ENCODE measurements at regions not wholly inside any gene's neighbourhood (a gene's known extent, or its start where the extent isn't known, plus 50 kb on each side); places are given as distances from the start of the nearest gene placed in this dataset.

DNA sequence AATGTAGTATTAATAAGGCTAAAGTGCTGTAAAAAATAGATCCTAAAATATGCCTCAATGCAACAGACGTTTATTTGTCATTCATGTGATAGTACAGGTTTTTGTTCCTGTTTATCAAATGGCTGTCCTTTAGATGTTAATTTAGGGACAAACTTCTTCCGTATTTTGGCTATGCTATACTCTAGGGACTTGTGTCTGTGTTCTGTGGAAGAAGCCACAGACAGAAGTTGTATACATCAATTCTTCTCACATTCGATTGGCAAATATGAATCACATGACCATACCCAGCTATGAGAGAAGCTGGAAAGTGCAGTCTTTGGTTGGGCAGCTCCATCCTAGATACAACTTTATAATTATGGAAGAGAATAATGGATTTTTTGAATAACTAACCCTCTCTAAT is 232.7 kb upstream of the SNX7 start:
- Histone ChIP-seq H3K9ac (ENCODE audit: low read depth, low read length) (no peak overlapping the region), H3K27ac (ENCODE audit: low read depth, low read length) (no peak overlapping the region), H3K27me3 (ENCODE audit: control insufficient read depth, insufficient read depth, low read length) (no peaks in the 10 kb centered on the region), H3K9me3 (ENCODE audit: control insufficient read depth, insufficient read depth, low read length) (no peaks in the 10 kb centered on the region), H3K4me1 (ENCODE audit: control insufficient read depth, insufficient read depth, low read length) (0 out of 2 replicates have a peak, but pooled peaks cover 2% of the 10 kb centered on the region), H3K36me3 (ENCODE audit: control insufficient read depth, insufficient read depth, low read length) (no peaks in the 10 kb centered on the region), H3K4me3 (ENCODE audit: low read depth, low read length) (no peak overlapping the region)

DNA sequence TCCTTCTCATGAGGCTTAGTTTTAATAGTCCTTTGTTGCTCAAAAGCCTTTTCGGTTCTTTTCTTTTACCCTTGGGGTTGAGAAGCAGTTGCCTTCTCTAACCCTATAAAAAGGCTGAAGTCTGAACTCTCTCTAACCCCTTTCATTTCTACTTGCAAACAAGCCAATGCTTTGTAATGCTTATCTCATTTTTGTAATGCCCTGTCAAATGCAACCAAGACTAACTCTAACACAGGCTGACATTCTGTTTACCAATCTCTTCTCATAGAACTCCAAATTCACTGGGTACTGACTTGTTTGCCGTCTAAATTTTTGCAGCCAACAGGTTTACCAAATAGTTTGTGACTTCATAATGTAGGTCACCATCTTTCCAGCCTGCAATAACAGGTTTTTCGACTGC is 233.9 kb upstream of the SNX7 start:
- no peak overlapping the region for H3K4me3 ChIP-seq (ENCODE audit: low read depth, low read length)
- no peak overlapping the region for H3K27ac ChIP-seq (ENCODE audit: low read depth, low read length)
- H3K4me1 ChIP-seq (ENCODE audit: control insufficient read depth, insufficient read depth, low read length), result 0 out of 2 replicates have a peak, but pooled peaks cover 2% of the 10 kb centered on the region
- no peaks in the 10 kb centered on the region for H3K36me3 ChIP-seq (ENCODE audit: control insufficient read depth, insufficient read depth, low read length)
- H3K27me3 ChIP-seq (ENCODE audit: control insufficient read depth, insufficient read depth, low read length), result no peaks in the 10 kb centered on the region
- no peak overlapping the region for H3K9ac ChIP-seq (ENCODE audit: low read depth, low read length)
- no peaks in the 10 kb centered on the region for H3K9me3 ChIP-seq (ENCODE audit: control insufficient read depth, insufficient read depth, low read length)

DNA sequence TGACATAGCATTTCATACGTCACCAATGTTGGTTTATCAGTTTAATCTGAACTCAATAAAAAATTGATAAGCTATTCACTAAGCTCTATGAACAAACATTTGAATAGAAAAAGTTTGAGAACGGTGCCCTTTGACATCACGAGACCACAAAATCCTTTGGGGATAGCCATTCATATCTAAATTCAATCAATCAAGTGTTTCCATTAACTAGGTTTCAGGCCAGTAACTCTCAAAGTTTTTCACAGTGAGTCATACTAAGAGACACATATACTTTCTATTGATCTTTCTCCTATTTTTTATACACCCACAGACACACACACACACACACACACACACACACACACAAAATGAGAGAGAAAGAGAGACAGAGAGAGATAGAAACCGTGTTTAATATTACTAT is 235.4 kb upstream of the SNX7 start:
- no peaks in the 10 kb centered on the region for H3K9me3 ChIP-seq (ENCODE audit: control insufficient read depth, insufficient read depth, low read length)
- no peak overlapping the region for H3K4me3 ChIP-seq (ENCODE audit: low read depth, low read length)
- H3K27ac ChIP-seq (ENCODE audit: low read depth, low read length), result no peak overlapping the region
- no peaks in the 10 kb centered on the region for H3K27me3 ChIP-seq (ENCODE audit: control insufficient read depth, insufficient read depth, low read length)
- H3K36me3 ChIP-seq (ENCODE audit: control insufficient read depth, insufficient read depth, low read length), result no peaks in the 10 kb centered on the region
- 0 out of 2 replicates have a peak, but pooled peaks cover 2% of the 10 kb centered on the region for H3K4me1 ChIP-seq (ENCODE audit: control insufficient read depth, insufficient read depth, low read length)
- H3K9ac ChIP-seq (ENCODE audit: low read depth, low read length), result no peak overlapping the region

DNA sequence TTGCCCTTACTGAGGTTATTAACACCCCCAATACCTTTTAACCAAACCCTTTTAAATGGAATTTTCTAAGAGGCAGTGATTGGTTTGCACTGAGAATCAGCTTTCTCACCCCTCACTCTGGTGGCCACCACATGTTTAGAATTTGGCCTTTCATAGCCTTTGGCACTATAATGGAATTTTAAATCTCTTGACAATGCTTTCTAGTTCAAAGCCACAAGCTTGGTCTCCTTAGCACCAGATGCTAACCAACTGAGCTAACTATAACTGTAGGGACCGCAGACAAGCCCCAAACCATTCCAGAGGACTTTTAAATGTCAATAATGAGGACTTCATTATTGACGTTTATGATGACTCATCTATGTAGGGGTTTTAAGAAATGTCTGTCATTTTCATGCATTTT is 238.7 kb upstream of the SNX7 start:
- Histone ChIP-seq H3K27me3 (ENCODE audit: control insufficient read depth, insufficient read depth, low read length) (no peaks in the 10 kb centered on the region), H3K9ac (ENCODE audit: low read depth, low read length) (no peak overlapping the region), H3K27ac (ENCODE audit: low read depth, low read length) (no peak overlapping the region), H3K4me3 (ENCODE audit: low read depth, low read length) (no peak overlapping the region), H3K9me3 (ENCODE audit: control insufficient read depth, insufficient read depth, low read length) (no peaks in the 10 kb centered on the region), H3K4me1 (ENCODE audit: control insufficient read depth, insufficient read depth, low read length) (0 out of 2 replicates have a peak, but pooled peaks cover under 1% of the 10 kb centered on the region), H3K36me3 (ENCODE audit: control insufficient read depth, insufficient read depth, low read length) (no peaks in the 10 kb centered on the region)

DNA sequence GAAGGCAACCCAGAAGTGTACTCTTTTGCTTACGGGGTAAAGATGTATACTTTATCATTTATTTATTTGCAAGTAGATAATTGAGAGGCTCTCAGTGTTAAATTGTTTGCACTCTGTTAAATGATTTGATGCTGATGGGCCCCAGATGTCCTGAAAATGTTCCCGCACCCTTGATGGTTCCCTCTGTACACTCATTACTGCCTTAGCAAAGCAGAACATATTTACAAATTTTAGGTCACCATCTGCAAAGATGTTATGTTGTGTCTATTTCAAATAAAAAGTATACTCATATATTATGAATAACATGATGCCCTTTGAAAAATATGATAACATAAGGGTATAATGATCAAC is 240.5 kb upstream of the SNX7 start:
- no peaks in the 10 kb centered on the region for H3K27me3 ChIP-seq (ENCODE audit: control insufficient read depth, insufficient read depth, low read length)
- H3K9me3 ChIP-seq (ENCODE audit: control insufficient read depth, insufficient read depth, low read length), result no peaks in the 10 kb centered on the region
- no peaks in the 10 kb centered on the region for H3K36me3 ChIP-seq (ENCODE audit: control insufficient read depth, insufficient read depth, low read length)
- no peak overlapping the region for H3K4me3 ChIP-seq (ENCODE audit: low read depth, low read length)
- no peaks in the 10 kb centered on the region for H3K4me1 ChIP-seq (ENCODE audit: control insufficient read depth, insufficient read depth, low read length)
- no peak overlapping the region for H3K9ac ChIP-seq (ENCODE audit: low read depth, low read length)
- H3K27ac ChIP-seq (ENCODE audit: low read depth, low read length), result no peak overlapping the region

DNA sequence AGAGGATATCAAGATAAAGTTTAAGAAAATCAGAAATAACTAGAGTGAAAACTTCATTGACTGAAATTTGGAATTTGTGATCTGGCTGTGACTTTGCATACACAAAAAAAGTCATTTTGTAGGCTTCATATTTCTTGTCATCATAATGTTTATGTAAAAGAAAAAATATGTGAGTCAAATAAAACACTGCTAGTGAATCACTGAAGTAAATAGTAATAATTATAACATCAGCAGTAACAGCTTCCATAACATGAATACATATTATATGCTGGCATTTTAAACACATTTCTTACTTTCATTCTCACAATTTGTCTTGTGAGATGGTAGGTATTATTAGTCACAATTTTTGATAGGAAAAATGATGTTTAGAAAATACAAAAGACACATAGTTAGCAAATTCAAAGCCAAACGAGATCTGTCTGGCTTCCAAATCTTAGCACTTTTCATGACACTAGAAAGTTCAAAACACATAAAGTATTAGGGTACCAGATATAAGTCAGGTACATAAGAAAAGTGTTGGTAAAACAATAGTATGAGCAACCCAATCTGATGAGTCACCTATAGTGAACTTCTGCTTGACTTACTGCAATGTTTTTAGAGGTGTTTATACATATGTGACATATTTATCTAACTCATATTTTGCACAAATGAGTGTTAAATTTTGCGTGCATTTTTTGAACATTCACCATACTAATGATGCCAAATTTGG is 241.0 kb upstream of the SNX7 start:
- H3K4me1 ChIP-seq (ENCODE audit: control insufficient read depth, insufficient read depth, low read length), result no peaks in the 10 kb centered on the region
- H3K27me3 ChIP-seq (ENCODE audit: control insufficient read depth, insufficient read depth, low read length), result no peaks in the 10 kb centered on the region
- no peaks in the 10 kb centered on the region for H3K9me3 ChIP-seq (ENCODE audit: control insufficient read depth, insufficient read depth, low read length)
- H3K4me3 ChIP-seq (ENCODE audit: low read depth, low read length), result no peak overlapping the region
- no peaks in the 10 kb centered on the region for H3K36me3 ChIP-seq (ENCODE audit: control insufficient read depth, insufficient read depth, low read length)
- H3K9ac ChIP-seq (ENCODE audit: low read depth, low read length), result no peak overlapping the region
- H3K27ac ChIP-seq (ENCODE audit: low read depth, low read length), result no peak overlapping the region

DNA sequence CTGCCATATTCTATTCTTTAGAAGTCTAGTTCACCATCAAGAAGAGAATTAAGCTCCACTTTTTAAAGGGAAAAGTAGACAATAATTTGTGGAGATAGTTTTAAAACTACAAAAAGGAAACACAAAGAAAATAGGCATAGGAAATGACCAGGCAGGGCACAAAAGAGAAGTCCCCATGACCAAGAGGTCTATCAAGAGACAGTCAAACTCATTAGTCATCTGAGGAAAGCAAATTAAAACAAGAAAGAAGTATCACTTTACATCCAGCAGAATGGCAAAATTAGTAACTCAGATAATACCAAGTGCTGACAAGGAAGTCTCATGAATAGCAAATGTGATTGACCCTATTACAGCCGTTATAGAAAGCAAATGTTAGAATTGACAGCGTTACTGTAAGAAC is 243.7 kb upstream of the SNX7 start:
- H3K27ac ChIP-seq (ENCODE audit: low read depth, low read length), result no peak overlapping the region

DNA sequence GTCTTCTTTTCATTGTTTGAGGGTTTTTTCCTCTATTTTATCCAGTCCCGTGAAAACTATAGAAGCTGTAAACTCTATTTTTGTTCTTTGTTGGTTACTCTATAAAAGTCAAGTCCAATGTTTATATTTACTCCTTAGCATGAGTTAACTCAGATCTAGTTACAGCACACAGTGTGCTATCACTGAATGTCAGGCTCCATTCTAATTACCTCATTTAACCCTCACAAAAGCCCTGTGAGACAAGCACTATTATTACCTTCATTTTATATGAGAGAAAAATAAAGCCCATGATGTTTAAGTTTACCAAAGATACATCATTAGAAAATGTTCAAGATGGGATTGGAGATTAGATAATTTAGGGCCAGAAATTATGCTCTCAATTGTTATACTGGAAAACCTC is 251.4 kb upstream of the SNX7 start:
- Histone ChIP-seq H3K27me3 (ENCODE audit: control insufficient read depth, insufficient read depth, low read length) (no peaks in the 10 kb centered on the region), H3K9ac (ENCODE audit: low read depth, low read length) (no peak overlapping the region), H3K36me3 (ENCODE audit: control insufficient read depth, insufficient read depth, low read length) (no peaks in the 10 kb centered on the region), H3K4me1 (ENCODE audit: control insufficient read depth, insufficient read depth, low read length) (peaks cover 8% of the 10 kb centered on the region), H3K9me3 (ENCODE audit: control insufficient read depth, insufficient read depth, low read length) (peaks cover 2% of the 10 kb centered on the region; the same call in 1 of the 2 replicates), H3K27ac (ENCODE audit: low read depth, low read length) (no peak overlapping the region), H3K4me3 (ENCODE audit: low read depth, low read length) (no peak overlapping the region)

More for the DNA sequence above, 243.7 kb upstream of the SNX7 start:
- no peak overlapping the region for H3K9ac ChIP-seq (ENCODE audit: low read depth, low read length)
- peaks cover 2% of the 10 kb centered on the region; the same call in 1 of the 2 replicates for H3K9me3 ChIP-seq (ENCODE audit: control insufficient read depth, insufficient read depth, low read length)
- peaks cover 9% of the 10 kb centered on the region for H3K4me1 ChIP-seq (ENCODE audit: control insufficient read depth, insufficient read depth, low read length)
- H3K4me3 ChIP-seq (ENCODE audit: low read depth, low read length), result no peak overlapping the region
- no peaks in the 10 kb centered on the region for H3K27me3 ChIP-seq (ENCODE audit: control insufficient read depth, insufficient read depth, low read length)
- H3K36me3 ChIP-seq (ENCODE audit: control insufficient read depth, insufficient read depth, low read length), result no peaks in the 10 kb centered on the region

DNA sequence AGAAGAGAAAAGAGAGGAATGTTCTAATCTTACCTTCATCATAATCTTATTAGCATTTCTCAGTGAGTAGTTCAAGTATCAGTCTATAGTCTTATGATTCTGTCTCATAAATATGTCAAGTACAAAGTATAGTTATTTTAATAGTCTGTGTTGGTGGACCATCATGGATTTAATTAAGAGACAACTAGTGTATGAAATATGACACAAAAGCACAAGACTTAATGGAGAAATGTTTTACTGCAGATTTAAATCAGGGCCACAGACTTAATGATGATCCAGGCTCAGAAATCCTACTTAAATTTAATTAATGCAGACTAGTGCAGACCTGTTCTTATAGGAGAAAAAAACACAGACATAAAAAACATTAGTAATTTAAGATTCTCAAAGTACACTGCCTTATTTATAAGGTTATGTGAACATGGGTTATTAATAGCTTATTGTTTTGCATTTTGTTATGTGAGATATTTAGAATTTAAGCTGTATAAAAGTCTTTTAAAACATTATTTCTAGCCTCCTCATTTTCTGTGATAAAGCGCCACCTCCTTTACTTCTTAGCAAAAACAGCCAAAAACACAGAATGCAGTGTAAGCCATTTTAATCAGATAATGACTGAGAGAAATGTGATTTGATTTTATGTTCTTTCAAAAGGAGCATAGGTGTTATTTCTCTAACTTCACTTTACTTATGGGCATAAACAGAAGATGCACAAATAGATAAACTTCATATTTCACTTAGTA is 255.0 kb upstream of the SNX7 start:
- Histone ChIP-seq H3K36me3 (ENCODE audit: control insufficient read depth, insufficient read depth, low read length) (no peaks in the 10 kb centered on the region), H3K4me3 (ENCODE audit: low read depth, low read length) (no peak overlapping the region), H3K9ac (ENCODE audit: low read depth, low read length) (no peak overlapping the region), H3K27me3 (ENCODE audit: control insufficient read depth, insufficient read depth, low read length) (no peaks in the 10 kb centered on the region), H3K4me1 (ENCODE audit: control insufficient read depth, insufficient read depth, low read length) (no peaks in the 10 kb centered on the region), H3K9me3 (ENCODE audit: control insufficient read depth, insufficient read depth, low read length) (no peaks in the 10 kb centered on the region), H3K27ac (ENCODE audit: low read depth, low read length) (no peak overlapping the region)

DNA sequence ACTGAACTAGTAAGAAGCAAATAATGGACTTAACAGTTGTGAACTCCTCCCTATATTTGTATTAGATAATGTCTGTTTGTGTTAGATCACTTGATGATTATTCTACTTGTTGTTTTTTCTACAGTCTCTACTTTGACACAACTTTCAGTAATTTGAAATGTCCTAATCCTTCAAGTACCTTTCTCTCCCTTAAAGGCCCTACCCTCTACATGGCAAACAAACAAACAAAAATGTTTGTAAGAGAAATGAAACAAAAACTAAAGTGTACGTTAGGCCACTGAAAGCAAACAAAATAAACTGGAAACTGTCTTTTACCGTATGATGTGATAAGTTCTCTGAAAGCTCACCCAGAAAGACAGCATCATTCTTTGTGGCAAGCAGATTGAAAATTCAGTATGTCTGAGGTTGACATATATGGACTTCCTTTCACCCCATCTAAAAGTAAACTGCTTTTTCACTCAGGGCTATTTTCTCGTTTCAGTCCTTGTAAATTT is 255.9 kb upstream of the SNX7 start:
- H3K4me1 ChIP-seq (ENCODE audit: control insufficient read depth, insufficient read depth, low read length), result no peaks in the 10 kb centered on the region

DNA sequence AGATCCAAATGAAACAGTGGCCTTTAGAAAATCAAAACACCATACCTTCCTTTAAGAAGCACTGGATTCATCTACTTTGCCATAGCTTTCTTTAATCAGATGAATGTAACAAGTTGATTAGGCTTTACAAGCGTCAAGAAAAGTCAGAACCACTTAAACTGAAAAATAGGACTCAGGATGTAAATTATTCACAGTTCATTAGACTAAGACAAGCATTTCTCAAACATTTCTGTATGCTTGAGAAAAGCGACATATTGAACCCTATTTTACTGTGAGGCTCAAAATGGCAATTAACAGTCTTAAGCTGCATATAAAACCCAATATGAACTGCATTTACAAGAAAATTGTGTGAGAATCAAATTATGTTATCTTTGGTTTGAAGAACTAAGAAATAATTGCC is 256.7 kb upstream of the SNX7 start:
- no peak overlapping the region for H3K4me3 ChIP-seq (ENCODE audit: low read depth, low read length)
- no peaks in the 10 kb centered on the region for H3K4me1 ChIP-seq (ENCODE audit: control insufficient read depth, insufficient read depth, low read length)
- no peaks in the 10 kb centered on the region for H3K9me3 ChIP-seq (ENCODE audit: control insufficient read depth, insufficient read depth, low read length)
- H3K27ac ChIP-seq (ENCODE audit: low read depth, low read length), result no peak overlapping the region
- H3K36me3 ChIP-seq (ENCODE audit: control insufficient read depth, insufficient read depth, low read length), result no peaks in the 10 kb centered on the region
- H3K9ac ChIP-seq (ENCODE audit: low read depth, low read length), result no peak overlapping the region
- no peaks in the 10 kb centered on the region for H3K27me3 ChIP-seq (ENCODE audit: control insufficient read depth, insufficient read depth, low read length)

More for the DNA sequence above, 255.9 kb upstream of the SNX7 start:
- Histone ChIP-seq H3K4me3 (ENCODE audit: low read depth, low read length) (no peak overlapping the region), H3K27me3 (ENCODE audit: control insufficient read depth, insufficient read depth, low read length) (no peaks in the 10 kb centered on the region), H3K36me3 (ENCODE audit: control insufficient read depth, insufficient read depth, low read length) (no peaks in the 10 kb centered on the region), H3K9me3 (ENCODE audit: control insufficient read depth, insufficient read depth, low read length) (no peaks in the 10 kb centered on the region), H3K9ac (ENCODE audit: low read depth, low read length) (no peak overlapping the region), H3K27ac (ENCODE audit: low read depth, low read length) (no peak overlapping the region)

Data from HUES48 (cell line).